Cardiac septum (tissue), 1 donor: ENCODE measurements at regions not wholly inside any gene's neighbourhood (a gene's known extent, or its start where the extent isn't known, plus 50 kb on each side); places are given as distances from the start of the nearest gene placed in this dataset.

Source experiments
- DNase-seq: peaks from one replicate; pipeline ENCODE4 v3.0.0-alpha.2; 2020; ENCODE audit warnings: low spot score
- intact Hi-C: fragments of 100-400 bp; cut with DNase I; formaldehyde crosslinking; loops from one replicate; pipeline ENCODE4 v1.14.0; 2022
- donor health status: DM: no; HTN: no; CAD: no.

GRCh38 chr5:135135530-135136226 is 101.7 kb upstream of the PITX1 start:
- intact Hi-C loops: no loop called here
- peak; percentile 75 for DNase-seq

DNA sequence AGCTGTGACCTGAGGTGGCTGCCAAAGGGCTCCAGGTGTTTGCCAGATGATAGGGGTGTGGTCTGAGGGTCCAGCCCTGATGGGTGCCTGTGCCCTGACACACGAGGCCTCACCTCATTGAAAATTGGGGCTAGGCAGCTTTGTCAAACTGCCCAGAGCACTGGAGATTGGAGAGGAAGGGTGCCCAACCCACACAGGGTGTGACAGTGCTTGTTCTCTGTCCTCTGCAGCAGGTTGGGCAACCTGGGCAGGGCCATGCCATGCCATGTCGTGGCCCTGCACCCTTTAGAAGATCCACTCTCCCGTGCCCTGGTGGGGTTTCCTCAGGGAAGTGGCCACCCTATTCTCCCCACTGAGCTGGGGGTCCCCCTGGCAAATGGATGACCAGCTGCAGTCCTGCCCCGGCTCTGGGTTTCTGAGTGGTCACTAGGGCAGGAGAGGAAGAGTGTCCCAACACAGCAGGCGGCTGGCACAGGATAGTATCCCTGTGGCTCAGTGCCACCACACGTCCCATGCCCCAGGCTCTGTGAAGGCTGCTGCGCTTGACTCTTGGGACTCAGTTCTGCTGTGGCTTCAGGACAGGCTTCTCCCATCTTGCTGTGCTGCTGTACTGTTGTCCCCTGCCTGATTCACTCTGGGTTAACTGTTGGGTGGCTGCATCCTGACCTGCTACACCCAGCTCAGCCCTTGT is 100.8 kb upstream of the PITX1 start:
- no peak for DNase-seq
- intact Hi-C loops: no loop called here

DNA sequence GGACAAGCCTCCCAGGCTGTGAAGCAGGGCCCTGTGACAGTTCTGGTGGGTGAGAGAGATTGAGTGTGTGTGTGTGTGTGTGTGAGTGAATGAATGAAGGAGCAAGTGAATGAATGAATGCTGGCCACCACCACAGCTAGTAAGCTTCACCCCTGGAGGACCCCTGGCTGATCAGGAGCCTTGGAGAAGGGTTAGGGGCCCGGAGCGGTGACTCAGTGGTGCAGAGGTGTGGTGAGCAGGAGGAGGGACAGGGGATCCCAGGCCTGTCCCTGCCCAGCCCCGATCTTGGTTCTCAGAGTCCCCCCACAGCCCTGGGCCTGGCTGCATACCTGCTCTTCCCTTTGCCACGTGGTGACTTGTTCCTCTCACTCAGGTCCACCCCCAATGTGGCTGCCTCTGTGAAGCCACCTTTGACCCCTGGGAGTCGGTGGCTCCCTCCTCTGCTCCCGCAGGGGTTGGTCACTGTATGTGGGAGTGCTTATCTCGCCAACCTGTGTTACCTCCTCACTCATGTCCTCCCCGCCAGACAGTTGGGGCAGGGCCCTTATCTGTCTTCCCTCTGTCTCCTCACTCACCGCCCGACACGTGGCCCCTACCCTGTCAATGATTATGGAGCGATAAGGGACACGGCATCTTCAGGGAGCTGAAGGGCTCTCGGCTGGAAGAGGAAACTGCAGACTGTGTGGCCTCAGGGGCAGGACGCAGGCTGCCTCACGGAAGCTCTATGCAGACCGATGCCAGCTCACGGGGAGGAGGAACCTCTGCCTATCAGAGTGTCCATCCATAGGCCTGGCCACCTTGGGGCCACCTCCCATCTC is 99.9 kb upstream of the PITX1 start:
- no peak for DNase-seq
- intact Hi-C loops: no loop called here

- intact Hi-C loops: no loop called here
- no peak for DNase-seq
These were observed 99.2 kb upstream of the PITX1 start for GRCh38 chr5:135133181-135133580.

GRCh38 chr5:135131801-135132680 is 98.0 kb upstream of the PITX1 start:
- DNase-seq: no peak
- intact Hi-C loops: no loop called here

DNA sequence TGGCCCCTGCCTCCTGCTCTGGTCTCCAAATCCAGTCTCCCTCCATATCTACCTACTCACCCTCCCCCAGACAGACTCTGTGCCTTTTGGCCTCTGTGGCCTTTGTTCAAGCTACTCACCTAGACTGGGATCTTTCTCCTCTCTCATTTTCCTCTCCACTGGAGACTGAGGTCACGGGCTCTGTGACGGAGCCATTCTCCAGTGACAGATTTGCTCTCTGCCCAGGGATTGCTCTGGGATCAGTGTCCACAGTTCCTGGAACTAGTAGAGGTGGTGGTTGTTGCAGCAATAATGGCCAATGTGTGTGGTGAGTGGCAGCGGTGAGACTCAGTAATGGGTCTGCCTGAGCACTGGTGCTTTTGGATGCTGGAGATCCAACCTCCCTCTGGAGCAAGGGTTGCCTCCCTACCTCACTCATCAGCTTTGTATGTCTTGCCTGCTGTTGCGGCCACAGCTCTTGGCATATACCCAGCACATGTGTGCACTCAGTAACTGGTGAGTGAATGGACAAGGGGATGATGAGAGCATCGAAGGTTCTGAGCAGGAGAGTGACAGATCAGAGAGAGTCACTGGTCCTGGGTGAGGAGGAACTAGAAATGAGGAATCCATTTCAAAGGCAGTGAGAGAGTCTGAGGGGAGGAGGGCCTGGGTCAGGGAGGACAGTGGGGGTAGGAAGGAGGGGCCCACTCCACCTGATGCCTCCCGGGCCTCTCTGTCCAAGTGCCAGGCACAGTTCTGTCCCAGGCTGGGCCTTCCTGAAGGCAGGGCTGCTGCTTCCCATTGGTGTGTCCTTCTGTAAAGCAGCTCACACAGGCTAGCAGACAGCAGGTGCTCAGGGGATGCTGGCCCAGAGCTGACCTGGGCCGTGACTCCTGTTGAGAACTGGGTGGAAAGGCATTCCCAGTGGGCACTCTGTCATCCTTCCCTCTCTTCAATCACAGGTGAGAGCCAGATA is 96.5 kb upstream of the PITX1 start:
- intact Hi-C loops: no loop called here
- no peak for DNase-seq

DNA sequence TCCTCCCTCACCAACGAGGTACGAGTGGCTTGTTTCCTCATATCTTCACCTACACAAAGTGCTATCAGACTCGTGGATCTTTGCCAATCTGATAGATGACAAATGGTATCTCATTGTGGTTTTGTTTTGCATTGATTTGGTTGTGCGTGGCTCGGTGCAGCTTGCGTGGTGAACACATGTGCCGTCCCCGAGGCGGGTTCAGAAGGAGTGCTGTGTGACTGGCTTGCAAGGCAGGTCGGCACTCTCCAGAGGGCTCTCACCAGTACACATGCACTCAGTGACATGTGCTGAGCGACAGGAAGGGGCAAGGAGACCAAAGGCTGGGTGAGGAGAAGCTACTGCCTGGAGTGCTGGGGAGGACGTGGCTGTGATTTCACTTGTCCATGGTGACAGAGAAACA is 95.3 kb upstream of the PITX1 start:
- no peak for DNase-seq
- intact Hi-C loops: no loop called here

DNA sequence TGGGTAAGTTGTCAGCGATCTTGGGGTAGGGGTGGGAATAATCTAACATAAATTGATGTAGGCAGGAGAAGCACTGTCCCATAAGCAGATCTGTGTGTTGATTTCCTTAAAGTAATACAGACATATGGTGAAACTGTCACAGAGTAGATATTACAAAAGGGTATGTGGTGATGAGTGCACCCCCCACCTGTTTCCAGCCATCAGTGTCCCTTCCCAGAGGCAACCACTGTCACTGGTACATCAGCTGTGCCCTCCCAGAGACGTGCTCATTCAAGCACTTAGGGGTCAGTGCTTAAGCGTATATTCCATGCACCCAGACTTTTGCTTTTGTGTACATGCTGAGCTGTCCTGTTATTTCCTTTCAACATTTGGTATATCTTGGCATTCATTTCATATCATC is 94.3 kb upstream of the PITX1 start:
- intact Hi-C loops: no loop called here
- no peak for DNase-seq

DNA sequence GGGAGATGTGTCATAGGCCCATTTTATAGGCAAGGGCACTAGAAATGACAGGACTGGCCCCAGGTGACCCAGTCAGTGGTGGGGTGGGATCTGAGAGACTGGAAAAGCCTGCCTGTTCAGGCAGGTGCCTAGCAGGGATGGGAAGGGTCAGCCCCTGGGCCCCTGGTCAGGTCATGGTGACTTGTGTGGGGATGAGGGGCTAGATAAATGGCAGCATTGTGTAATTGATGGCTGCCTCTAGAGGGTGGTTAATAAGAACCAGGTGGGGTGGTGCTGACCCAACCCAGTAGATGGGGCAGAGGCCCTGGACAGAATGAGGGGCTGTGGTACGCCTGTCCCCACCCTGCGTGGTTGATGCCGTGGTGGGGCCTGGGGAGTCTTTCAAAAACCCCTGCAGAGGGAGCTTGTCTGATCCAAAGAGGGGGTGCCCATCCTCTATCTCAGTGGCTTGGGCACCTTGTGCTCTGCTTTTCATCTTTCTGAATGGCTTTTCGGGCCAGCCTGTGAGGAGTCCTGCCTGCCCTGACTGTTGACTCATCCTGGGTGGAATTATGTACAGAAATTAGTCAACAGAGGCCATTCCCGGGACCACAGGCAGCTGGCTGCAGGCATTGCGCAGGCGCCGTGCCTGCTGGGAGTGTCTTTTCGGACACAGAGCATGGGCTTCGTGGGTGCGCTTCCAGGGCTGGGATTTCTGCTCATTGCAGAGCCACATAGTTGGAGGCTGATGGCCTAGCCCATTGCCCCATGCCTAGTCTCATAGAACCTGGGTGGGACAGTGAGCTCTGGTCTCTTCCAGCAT is 93.6 kb upstream of the PITX1 start:
- intact Hi-C loops: no loop called here
- no peak for DNase-seq

GRCh38 chr5:135126688-135127438 is 92.8 kb upstream of the PITX1 start:
- intact Hi-C loops: no loop called here
- no peak for DNase-seq

DNA sequence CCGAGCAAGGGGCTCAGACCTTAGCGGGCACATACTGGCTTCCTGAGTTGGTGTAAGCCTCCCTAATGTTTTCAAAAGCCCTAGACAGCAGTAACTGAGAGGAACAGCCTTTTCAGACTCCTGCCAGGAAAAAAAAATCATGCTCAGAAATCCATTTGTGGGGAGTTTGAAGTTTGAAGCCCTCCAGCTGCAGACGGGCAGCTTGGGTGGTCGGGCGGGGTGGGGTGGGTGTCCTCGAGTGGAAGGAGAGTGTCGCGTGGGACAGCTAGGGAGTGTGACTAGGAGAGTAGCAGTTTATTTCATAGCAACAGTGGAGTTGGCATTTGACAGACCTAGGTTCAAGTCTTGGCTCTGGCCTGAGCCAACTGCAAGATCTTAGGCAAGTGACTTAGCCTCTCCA is 90.7 kb upstream of the PITX1 start:
- DNase-seq: no peak
- intact Hi-C loops: no loop called here

- DNase-seq: no peak
- intact Hi-C loops: no loop called here
These were observed 90.1 kb upstream of the PITX1 start for GRCh38 chr5:135124128-135124527.

DNA sequence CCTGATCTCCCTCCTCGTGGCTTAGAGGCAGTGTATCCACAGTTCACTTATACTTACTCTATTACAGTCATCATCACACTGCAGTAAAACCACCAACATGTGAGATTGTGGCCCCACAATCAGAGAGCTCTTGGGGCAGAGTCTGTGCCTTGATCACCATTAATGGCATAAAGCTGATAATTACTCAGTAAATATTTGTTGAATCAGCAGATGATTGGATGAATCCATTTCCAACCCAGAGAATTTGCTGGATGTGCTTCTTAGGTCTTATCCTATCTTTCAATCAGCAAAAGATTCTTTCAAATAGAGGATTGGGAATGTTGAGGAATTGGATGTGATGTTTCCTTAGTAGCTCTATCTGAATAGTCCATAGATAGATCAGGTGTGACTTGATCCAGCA is 88.8 kb upstream of the PITX1 start:
- no peak for DNase-seq
- intact Hi-C loops: no loop called here

DNA sequence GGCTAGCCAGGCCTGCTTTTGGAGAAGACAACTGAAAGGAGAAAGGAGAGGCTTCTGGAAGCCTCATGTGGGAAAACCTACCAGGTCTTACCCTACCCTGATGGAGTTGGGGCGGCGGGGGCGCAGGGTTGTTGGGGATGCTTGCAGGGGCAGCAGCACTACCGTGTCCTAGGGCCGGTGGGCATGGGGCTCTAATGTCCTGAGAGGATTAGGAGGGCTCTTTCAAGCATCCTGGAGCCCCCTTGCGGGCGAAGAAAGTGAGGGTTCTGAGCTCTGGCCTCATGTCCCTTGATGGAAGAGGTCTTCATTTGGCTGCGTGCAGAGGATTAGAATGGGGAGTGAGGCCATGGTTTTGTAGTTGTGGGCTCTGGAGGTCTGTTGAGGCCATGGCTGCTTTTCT is 86.9 kb upstream of the PITX1 start:
- intact Hi-C loops: no loop called here
- no peak for DNase-seq

GRCh38 chr5:135119481-135119880 is 85.5 kb upstream of the PITX1 start:
- no peak for DNase-seq
- intact Hi-C loops: no loop called here

DNA sequence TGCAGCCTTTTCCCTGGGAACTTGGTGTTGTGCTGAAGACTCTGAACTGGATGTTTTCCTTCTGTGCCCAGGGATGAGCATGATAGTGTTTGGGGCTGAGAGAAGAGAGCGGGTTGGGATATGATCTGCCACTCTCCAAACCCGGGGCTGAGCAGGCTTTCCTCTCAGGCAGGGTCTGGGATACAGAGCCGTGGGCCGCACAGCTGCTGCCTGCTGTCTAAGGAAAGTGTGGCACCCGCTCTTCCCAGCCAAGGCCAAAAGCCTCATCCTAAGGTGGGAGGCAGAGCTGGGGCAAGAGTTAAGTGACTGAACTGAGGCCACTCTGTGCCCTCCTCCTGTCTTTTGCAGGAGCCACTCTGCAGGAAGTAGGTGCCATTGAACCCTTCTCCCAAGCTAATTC is 83.6 kb upstream of the PITX1 start:
- DNase-seq: no peak
- intact Hi-C loops: no loop called here

GRCh38 chr5:135116160-135116561 is 82.1 kb upstream of the PITX1 start:
- intact Hi-C loops: no loop called here

More at GRCh38 chr5:135116160-135116561, 82.1 kb upstream of the PITX1 start:
- DNase-seq: no peak
